GM12865 (cell line): ENCODE measurements at regions not wholly inside any gene's neighbourhood (a gene's known extent, or its start where the extent isn't known, plus 50 kb on each side); places are given as distances from the start of the nearest gene placed in this dataset.

ENCODE experiments used
- DNase-seq: peaks from one replicate; pipeline ENCODE4 v3.0.0; 2010; ENCODE audit warnings: low read depth
- H3K4me3 ChIP-seq: 2 replicates; pipeline ENCODE4 v1.5.1; 2011; ENCODE audit warnings: mild to moderate bottlenecking, low read depth, low read length, control low read depth
- CTCF ChIP-seq: IDR thresholded peaks from 2 replicates; pipeline ENCODE4 v1.5.1; 2011; ENCODE audit warnings: low read length, control low read depth, low read depth, inconsistent platforms; ENCODE audit not compliant: insufficient read depth; ENCODE audit errors: missing control alignments

GRCh38 chr3:3405131-3405530, 225.6 kb upstream of the CRBN start:
- no peak overlapping the region for H3K4me3 ChIP-seq
- DNase-seq, result no peak
- no peak for TF ChIP-seq CTCF

GRCh38 chr3:3403700-3404099, 224.2 kb upstream of the CRBN start:
- TF ChIP-seq CTCF, result no peak
- no peak for DNase-seq

GRCh38 chr3:3392946-3393345, 213.5 kb upstream of the CRBN start:
- no peak overlapping the region for H3K4me3 ChIP-seq
- TF ChIP-seq CTCF, result no peak
- no peak for DNase-seq

More at GRCh38 chr3:3403700-3404099, 224.2 kb upstream of the CRBN start:
- H3K4me3 ChIP-seq, result no peak overlapping the region

GRCh38 chr3:3383461-3383860, 204.0 kb upstream of the CRBN start:
- no peak for TF ChIP-seq CTCF
- H3K4me3 ChIP-seq, result no peak overlapping the region
- no peak for DNase-seq

- no peak for TF ChIP-seq CTCF
- H3K4me3 ChIP-seq, result no peak overlapping the region
- no peak for DNase-seq
These were observed 192.8 kb upstream of the CRBN start for GRCh38 chr3:3372210-3372777.

- H3K4me3 ChIP-seq, result no peak overlapping the region
- no peak for TF ChIP-seq CTCF
- DNase-seq, result no peak
These were observed 188.8 kb upstream of the CRBN start for GRCh38 chr3:3368306-3368705.

- TF ChIP-seq CTCF, result no peak
- H3K4me3 ChIP-seq, result no peak overlapping the region
- no peak for DNase-seq
These were observed 186.9 kb upstream of the CRBN start for GRCh38 chr3:3366386-3366785.
